NT2/D1 (cell line): ENCODE measurements at regions not wholly inside any gene's neighbourhood (a gene's known extent, or its start where the extent isn't known, plus 50 kb on each side); places are given as distances from the start of the nearest gene placed in this dataset.

Experiments
- DNase-seq: peaks from one replicate; pipeline ENCODE4 v3.0.0-alpha.2; 2011; ENCODE audit warnings: low read depth, low spot score
- H3K27me3 ChIP-seq: 2 replicates; pipeline ENCODE4 v1.6.0; 2011; ENCODE audit warnings: mild to moderate bottlenecking; ENCODE audit not compliant: insufficient read length, insufficient read depth
- H3K36me3 ChIP-seq: 2 replicates; pipeline ENCODE4 v1.6.1; 2011; ENCODE audit warnings: mild to moderate bottlenecking, low read length, mixed read lengths; ENCODE audit not compliant: insufficient read depth, insufficient read length
- H3K4me1 ChIP-seq: 2 replicates; pipeline ENCODE4 v1.5.1; 2011; ENCODE audit not compliant: insufficient read depth, insufficient read length
- H3K4me3 ChIP-seq: 2 replicates; pipeline ENCODE4 v1.5.1; 2011; ENCODE audit warnings: low read depth; ENCODE audit not compliant: insufficient read length
- H3K9ac ChIP-seq: 2 replicates; pipeline ENCODE4 v1.6.0; 2011; ENCODE audit warnings: low read depth; ENCODE audit not compliant: insufficient read length
- H3K9me3 ChIP-seq: 2 replicates; pipeline ENCODE4 v1.5.1; 2011; ENCODE audit warnings: mild to moderate bottlenecking, low read length; ENCODE audit not compliant: insufficient read depth
- SUZ12 ChIP-seq: IDR thresholded peaks from 2 replicates; pipeline ENCODE4 v1.6.1; 2011; ENCODE audit not compliant: insufficient read length, insufficient read depth; ENCODE audit errors: extremely low read depth
- YY1 ChIP-seq: IDR thresholded peaks from 2 replicates; pipeline ENCODE4 v1.6.1; 2011; ENCODE audit not compliant: insufficient read length, insufficient read depth
- ZNF274 ChIP-seq: IDR thresholded peaks from 2 replicates; pipeline ENCODE4 v1.6.1; 2011; ENCODE audit warnings: mild to moderate bottlenecking, low read depth, low read length

DNA sequence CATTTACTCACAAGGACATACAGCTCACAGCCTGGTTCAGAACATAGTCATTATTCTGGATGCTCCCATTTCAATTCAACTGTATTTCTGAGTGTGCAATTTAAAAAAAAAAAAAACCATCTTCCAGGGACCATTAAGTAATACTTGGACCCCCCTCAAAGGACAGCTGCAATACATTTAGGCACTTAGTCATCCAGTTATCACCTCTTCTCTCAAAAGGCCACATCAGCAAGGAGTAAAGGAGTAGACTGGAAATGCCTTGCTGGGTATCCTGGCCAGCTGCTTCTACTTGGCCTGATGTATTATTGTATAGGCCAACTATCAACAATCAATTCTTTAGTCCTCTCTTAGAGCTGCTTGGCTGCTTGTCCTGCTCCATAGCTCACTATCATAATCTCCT, 211.4 kb upstream of the SETMAR start:
- no peak for DNase-seq
- Histone ChIP-seq H3K9ac (no peak overlapping the region), H3K4me3 (no peak overlapping the region), H3K36me3 (no peaks in the 10 kb centered on the region), H3K27me3 (no peaks in the 10 kb centered on the region), H3K9me3 (no peaks in the 10 kb centered on the region), H3K4me1 (no peaks in the 10 kb centered on the region)
- TF ChIP-seq SUZ12 (no peak), ZNF274 (no peak), YY1 (no peak)

- H3K4me1 ChIP-seq = no peaks in the 10 kb centered on the region
- no peaks in the 10 kb centered on the region for H3K9me3 ChIP-seq
- H3K27me3 ChIP-seq = no peaks in the 10 kb centered on the region
- no peak for DNase-seq
- no peak overlapping the region for H3K4me3 ChIP-seq
- H3K9ac ChIP-seq = no peak overlapping the region
- TF ChIP-seq YY1 (no peak), ZNF274 (no peak), SUZ12 (no peak)
- H3K36me3 ChIP-seq = no peaks in the 10 kb centered on the region
These were observed 205.4 kb upstream of the SETMAR start for GRCh38 chr3:4097801-4098200.

DNA sequence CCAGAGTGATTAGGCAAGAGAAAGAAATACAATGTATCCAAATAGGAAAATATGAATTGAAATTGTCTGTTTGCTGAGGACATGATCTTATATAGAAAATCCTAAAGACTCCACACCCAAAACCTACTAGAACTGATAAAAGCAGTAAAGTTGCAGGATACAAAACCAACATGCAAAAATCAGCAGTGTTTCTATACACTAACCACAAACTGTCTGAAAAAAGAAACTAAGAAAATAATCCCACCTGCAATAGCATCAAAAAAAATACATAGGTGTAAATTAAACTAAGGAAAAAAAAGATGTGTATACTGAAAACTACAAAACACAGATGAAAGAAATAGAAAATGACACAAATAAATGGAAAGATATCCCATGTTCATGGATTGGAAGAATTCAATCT, 203.6 kb upstream of the SETMAR start:
- H3K27me3 ChIP-seq = no peaks in the 10 kb centered on the region
- no peak overlapping the region for H3K4me3 ChIP-seq
- no peak for TF ChIP-seq ZNF274
- no peak for TF ChIP-seq SUZ12
- no peak for TF ChIP-seq YY1
- no peak overlapping the region for H3K9ac ChIP-seq
- DNase-seq = no peak
- H3K36me3 ChIP-seq = no peaks in the 10 kb centered on the region
- H3K9me3 ChIP-seq = no peaks in the 10 kb centered on the region
- H3K4me1 ChIP-seq = no peaks in the 10 kb centered on the region

- no peaks in the 10 kb centered on the region for H3K9me3 ChIP-seq
- no peak overlapping the region for H3K4me3 ChIP-seq
- H3K9ac ChIP-seq = no peak overlapping the region
- H3K27me3 ChIP-seq = no peaks in the 10 kb centered on the region
- no peaks in the 10 kb centered on the region for H3K36me3 ChIP-seq
- no peaks in the 10 kb centered on the region for H3K4me1 ChIP-seq
- TF ChIP-seq SUZ12 = no peak
- no peak for TF ChIP-seq YY1
- no peak for TF ChIP-seq ZNF274
- no peak for DNase-seq
These were observed 195.7 kb upstream of the SETMAR start for GRCh38 chr3:4107430-4107829.

DNA sequence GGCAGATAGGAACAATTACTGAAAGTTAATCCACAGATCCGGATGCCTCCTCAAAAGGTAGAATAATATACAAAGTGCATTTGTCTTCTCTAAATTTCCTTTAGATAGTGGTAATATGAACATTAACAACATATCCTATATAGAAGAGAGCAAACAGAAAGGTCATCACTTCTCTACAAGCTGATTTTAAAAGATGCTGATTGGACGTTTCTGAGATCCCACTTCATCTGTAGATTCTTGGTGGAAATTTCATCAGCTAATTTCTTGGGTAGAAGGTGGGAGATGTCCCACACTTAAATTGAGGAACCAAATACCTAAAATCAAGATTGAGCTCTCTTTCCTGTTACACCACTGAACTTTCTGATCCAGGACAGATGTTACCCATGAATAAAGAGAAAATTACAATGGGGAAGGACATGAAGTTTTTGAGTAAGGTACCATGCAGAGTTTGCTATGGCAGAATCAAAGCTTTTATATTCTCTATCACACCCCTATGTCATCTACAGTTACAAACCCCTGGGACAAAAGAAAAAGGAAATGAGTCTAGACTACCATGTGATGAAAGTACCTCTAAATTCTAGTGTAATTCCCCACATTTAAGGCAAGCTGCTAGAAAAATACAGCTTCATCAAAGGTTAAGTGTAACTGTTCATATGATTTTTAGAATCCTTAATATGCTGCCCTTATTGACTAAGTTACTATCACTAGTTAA, 189.2 kb upstream of the SETMAR start:
- DNase-seq = no peak
- Histone ChIP-seq H3K4me3 (no peak overlapping the region), H3K36me3 (no peaks in the 10 kb centered on the region), H3K9me3 (no peaks in the 10 kb centered on the region), H3K9ac (no peak overlapping the region), H3K4me1 (no peaks in the 10 kb centered on the region), H3K27me3 (no peaks in the 10 kb centered on the region)
- TF ChIP-seq SUZ12 = no peak
- TF ChIP-seq YY1 = no peak
- no peak for TF ChIP-seq ZNF274

GRCh38 chr3:4119119-4119518, 184.1 kb upstream of the SETMAR start:
- no peak for DNase-seq
- TF ChIP-seq YY1 (no peak), ZNF274 (no peak), SUZ12 (no peak)
- Histone ChIP-seq H3K9me3 (no peaks in the 10 kb centered on the region), H3K36me3 (no peaks in the 10 kb centered on the region), H3K27me3 (no peaks in the 10 kb centered on the region), H3K4me1 (no peaks in the 10 kb centered on the region), H3K9ac (no peak overlapping the region), H3K4me3 (no peak overlapping the region)

GRCh38 chr3:4125576-4125975, 177.6 kb upstream of the SETMAR start:
- H3K27me3 ChIP-seq = no peaks in the 10 kb centered on the region
- no peak for TF ChIP-seq YY1
- no peak for TF ChIP-seq SUZ12
- TF ChIP-seq ZNF274 = no peak
- H3K4me3 ChIP-seq = no peak overlapping the region

More at GRCh38 chr3:4125576-4125975, 177.6 kb upstream of the SETMAR start:
- no peaks in the 10 kb centered on the region for H3K9me3 ChIP-seq
- H3K36me3 ChIP-seq = no peaks in the 10 kb centered on the region
- H3K9ac ChIP-seq = no peak overlapping the region
- no peak for DNase-seq
- H3K4me1 ChIP-seq = no peaks in the 10 kb centered on the region
